ENCODE measurements at regions not wholly inside any gene's neighbourhood (a gene's known extent, or its start where the extent isn't known, plus 50 kb on each side); places are given as distances from the start of the nearest gene placed in this dataset.
A peak's percentile ranks its signal among the peaks of the same experiment; 100 is the strongest.

DNA sequence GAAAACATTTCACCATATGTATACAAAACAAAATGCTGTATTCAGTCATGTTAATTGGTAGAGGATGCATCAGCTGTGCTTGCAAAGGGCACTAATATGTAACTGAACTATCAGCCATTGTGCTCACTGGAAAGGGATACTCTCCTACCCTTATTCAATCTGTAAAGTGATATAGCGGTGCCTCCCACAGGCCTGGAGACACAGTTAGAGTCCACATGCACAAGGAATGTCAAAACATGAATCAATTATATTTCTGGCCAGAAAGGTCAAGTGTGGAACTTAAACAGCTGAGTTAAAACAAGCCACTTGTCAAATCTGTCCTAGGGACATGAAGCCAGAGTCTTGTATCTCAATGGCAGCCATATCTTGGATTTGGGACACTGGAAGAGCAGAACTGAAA is 71.2 kb upstream of the IZUMO3 start:
- Mint-ChIP-seq H3K4me3 (no peak overlapping the region), H3K4me1 (peaks cover 4% of the 10 kb centered on the region), H3K9me3 (no peaks in the 10 kb centered on the region), H3K27ac (no peak overlapping the region), H3K36me3 (ENCODE audit: low read depth) (no peaks in the 10 kb centered on the region), H3K27me3 (ENCODE audit: insufficient read depth) (no peaks in the 10 kb centered on the region)
- WGBS, 2 experiments (ENCODE audit: insufficient coverage in 1 of 2, insufficient read length in 1 of 2): 91 to 100% methylated on average over 1 of the region's 1 CpG
- H3K27me3 ChIP-seq (ENCODE audit: control insufficient read depth, insufficient read depth, low read length, poor library complexity, severe bottlenecking): no peaks in the 10 kb centered on the region
- no peak overlapping the region for H3K9ac ChIP-seq (ENCODE audit: extremely low read depth, low read length, poor library complexity, severe bottlenecking)
- DNase-seq: no peak
- TF ChIP-seq, protein P1, sequence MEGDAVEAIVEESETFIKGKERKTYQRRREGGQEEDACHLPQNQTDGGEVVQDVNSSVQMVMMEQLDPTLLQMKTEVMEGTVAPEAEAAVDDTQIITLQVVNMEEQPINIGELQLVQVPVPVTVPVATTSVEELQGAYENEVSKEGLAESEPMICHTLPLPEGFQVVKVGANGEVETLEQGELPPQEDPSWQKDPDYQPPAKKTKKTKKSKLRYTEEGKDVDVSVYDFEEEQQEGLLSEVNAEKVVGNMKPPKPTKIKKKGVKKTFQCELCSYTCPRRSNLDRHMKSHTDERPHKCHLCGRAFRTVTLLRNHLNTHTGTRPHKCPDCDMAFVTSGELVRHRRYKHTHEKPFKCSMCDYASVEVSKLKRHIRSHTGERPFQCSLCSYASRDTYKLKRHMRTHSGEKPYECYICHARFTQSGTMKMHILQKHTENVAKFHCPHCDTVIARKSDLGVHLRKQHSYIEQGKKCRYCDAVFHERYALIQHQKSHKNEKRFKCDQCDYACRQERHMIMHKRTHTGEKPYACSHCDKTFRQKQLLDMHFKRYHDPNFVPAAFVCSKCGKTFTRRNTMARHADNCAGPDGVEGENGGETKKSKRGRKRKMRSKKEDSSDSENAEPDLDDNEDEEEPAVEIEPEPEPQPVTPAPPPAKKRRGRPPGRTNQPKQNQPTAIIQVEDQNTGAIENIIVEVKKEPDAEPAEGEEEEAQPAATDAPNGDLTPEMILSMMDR (conservative IDR thresholded peaks at IDR 0.05): no peak
- no peaks in the 10 kb centered on the region for H3K4me1 ChIP-seq (ENCODE audit: control insufficient read depth, insufficient read depth, low read length)
- no peaks in the 10 kb centered on the region for H3K36me3 ChIP-seq (ENCODE audit: control insufficient read depth, insufficient read depth, low read length)
- no peaks in the 10 kb centered on the region for H3K9me3 ChIP-seq (ENCODE audit: control insufficient read depth, low read length)
- no peak overlapping the region for H3K4me3 ChIP-seq (ENCODE audit: low read length)
- no peak overlapping the region for H3K27ac ChIP-seq (ENCODE audit: low read depth, low read length)

GRCh38 chr9:24614070-24614469 is 68.4 kb upstream of the IZUMO3 start:
- H3K9me3 ChIP-seq (ENCODE audit: control insufficient read depth, low read length): no peaks in the 10 kb centered on the region
- Mint-ChIP-seq H3K4me1 (peaks cover 4% of the 10 kb centered on the region), H3K27ac (no peak overlapping the region), H3K36me3 (ENCODE audit: low read depth) (no peaks in the 10 kb centered on the region), H3K27me3 (ENCODE audit: insufficient read depth) (no peaks in the 10 kb centered on the region), H3K4me3 (no peak overlapping the region), H3K9me3 (no peaks in the 10 kb centered on the region)
- H3K4me3 ChIP-seq (ENCODE audit: low read length): no peak overlapping the region
- no peak for DNase-seq
- 63% methylated on average over 2 of the region's 2 CpGs; no CpG with 5 or more reads in 1 of the 2 experiments for WGBS, 2 experiments (ENCODE audit: insufficient coverage in 1 of 2, insufficient read length in 1 of 2)
- H3K27me3 ChIP-seq (ENCODE audit: control insufficient read depth, insufficient read depth, low read length, poor library complexity, severe bottlenecking): no peaks in the 10 kb centered on the region
- no peak overlapping the region for H3K9ac ChIP-seq (ENCODE audit: extremely low read depth, low read length, poor library complexity, severe bottlenecking)
- no peaks in the 10 kb centered on the region for H3K36me3 ChIP-seq (ENCODE audit: control insufficient read depth, insufficient read depth, low read length)
- H3K4me1 ChIP-seq (ENCODE audit: control insufficient read depth, insufficient read depth, low read length): no peaks in the 10 kb centered on the region
- TF ChIP-seq, protein P1 (conservative IDR thresholded peaks at IDR 0.05): peak; percentile 78
- H3K27ac ChIP-seq (ENCODE audit: low read depth, low read length): no peak overlapping the region

DNA sequence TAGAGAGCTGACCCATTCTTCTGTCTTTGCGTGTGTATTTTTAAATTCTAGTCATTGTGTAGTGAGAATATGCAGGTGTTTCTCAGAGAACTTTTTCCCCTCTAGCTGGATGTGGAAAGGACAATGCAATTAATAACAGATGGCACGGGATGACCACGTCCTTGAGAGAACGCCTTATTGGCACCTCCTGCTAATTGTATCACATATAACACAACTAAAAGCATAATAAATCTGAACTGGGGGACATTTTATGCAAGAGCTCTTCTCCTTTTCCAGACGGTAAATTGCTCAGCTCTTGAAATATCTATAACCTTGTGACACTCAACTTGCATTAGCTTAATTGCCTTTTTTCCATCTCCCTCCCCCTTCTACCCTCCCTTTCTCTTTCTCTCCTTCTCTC is 62.9 kb upstream of the IZUMO3 start:
- 84 to 90% methylated on average over 4 to 5 of the region's 5 CpGs for WGBS, 2 experiments (ENCODE audit: insufficient coverage in 1 of 2, insufficient read length in 1 of 2)
- TF ChIP-seq, protein P1 (conservative IDR thresholded peaks at IDR 0.05): no peak
- Mint-ChIP-seq H3K36me3 (ENCODE audit: low read depth) (no peaks in the 10 kb centered on the region), H3K27ac (no peak overlapping the region), H3K4me3 (no peak overlapping the region), H3K4me1 (peaks cover 1% of the 10 kb centered on the region), H3K27me3 (ENCODE audit: insufficient read depth) (no peaks in the 10 kb centered on the region), H3K9me3 (no peaks in the 10 kb centered on the region)
- Histone ChIP-seq H3K36me3 (ENCODE audit: control insufficient read depth, insufficient read depth, low read length) (no peaks in the 10 kb centered on the region), H3K9me3 (ENCODE audit: control insufficient read depth, low read length) (no peaks in the 10 kb centered on the region), H3K9ac (ENCODE audit: extremely low read depth, low read length, poor library complexity, severe bottlenecking) (no peak overlapping the region), H3K4me3 (ENCODE audit: low read length) (no peak overlapping the region), H3K4me1 (ENCODE audit: control insufficient read depth, insufficient read depth, low read length) (no peaks in the 10 kb centered on the region), H3K27ac (ENCODE audit: low read depth, low read length) (no peak overlapping the region), H3K27me3 (ENCODE audit: control insufficient read depth, insufficient read depth, low read length, poor library complexity, severe bottlenecking) (no peaks in the 10 kb centered on the region)
- DNase-seq: no peak
